ENCODE measurements at regions not wholly inside any gene's neighbourhood (a gene's known extent, or its start where the extent isn't known, plus 50 kb on each side); places are given as distances from the start of the nearest gene placed in this dataset.

DNA sequence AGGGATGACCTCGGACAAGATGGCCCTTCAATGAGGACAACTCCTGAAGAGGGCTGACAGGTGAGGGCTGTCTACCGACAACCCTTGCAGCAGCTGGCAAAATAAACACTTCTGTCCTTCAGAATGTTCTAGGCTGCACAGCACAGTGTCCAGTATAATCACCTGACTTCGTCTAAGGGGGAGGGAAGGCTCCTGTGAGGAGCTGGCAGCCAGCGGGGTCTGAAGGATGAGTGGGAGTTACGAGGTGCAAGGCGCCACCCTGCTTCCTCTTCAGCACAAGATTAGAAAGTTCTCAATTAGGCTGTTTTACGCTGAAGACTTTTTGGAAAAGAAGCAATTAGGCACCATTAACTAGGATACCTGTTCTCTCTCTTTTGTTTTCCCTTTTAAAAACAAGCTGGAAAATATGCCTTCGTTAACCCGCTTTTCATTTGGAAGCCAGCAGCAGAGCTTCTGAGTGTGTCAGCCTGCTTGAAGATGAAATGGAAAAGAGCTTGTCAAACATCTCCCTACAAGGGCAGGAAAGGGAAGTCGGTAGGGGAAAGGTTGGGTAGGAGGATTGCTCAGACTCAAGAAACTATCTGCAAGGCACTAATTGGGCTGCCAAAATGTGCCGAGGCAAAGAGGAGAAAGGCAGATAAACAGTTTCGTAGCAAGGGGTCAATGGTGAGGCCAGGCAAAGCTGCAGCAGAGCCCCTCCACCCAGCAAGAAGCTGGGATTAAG, 592.2 kb upstream of the CADM1 start:
- no peak for TF ChIP-seq CTCF (IDR thresholded peaks at IDR 0.05; ENCODE audit: low read depth, low read length)
- no peak for TF ChIP-seq EZH2phosphoT487 (IDR thresholded peaks at IDR 0.05; ENCODE audit: low read depth)

All from OCI-LY3 (cell line).